Lower leg skin (tissue), 3 donors: ENCODE measurements at regions not wholly inside any gene's neighbourhood (a gene's known extent, or its start where the extent isn't known, plus 50 kb on each side); places are given as distances from the start of the nearest gene placed in this dataset.

Experiments used
- POLR2A ChIP-seq, 2 donors: fragments of 450-650 bp; IDR thresholded peaks; one replicate each; pipeline ENCODE4 v1.6.1; 2016 to 2017; ENCODE audit warnings: antibody characterized with exemption in 2 of 2, mild to moderate bottlenecking in 1 of 2, moderate library complexity in 1 of 2
- TF ChIP-seq, protein P1 (sequence below), 3 donors: fragments of 450-650 bp; IDR thresholded peaks; one replicate each; pipeline ENCODE4 v1.5.1; 2016; ENCODE audit warnings: antibody characterized with exemption in 3 of 3, mild to moderate bottlenecking in 3 of 3, moderate library complexity in 2 of 3

GRCh38 chr7:155882596-155882995, 70.3 kb upstream of the SHH start:
- TF ChIP-seq, protein P1, sequence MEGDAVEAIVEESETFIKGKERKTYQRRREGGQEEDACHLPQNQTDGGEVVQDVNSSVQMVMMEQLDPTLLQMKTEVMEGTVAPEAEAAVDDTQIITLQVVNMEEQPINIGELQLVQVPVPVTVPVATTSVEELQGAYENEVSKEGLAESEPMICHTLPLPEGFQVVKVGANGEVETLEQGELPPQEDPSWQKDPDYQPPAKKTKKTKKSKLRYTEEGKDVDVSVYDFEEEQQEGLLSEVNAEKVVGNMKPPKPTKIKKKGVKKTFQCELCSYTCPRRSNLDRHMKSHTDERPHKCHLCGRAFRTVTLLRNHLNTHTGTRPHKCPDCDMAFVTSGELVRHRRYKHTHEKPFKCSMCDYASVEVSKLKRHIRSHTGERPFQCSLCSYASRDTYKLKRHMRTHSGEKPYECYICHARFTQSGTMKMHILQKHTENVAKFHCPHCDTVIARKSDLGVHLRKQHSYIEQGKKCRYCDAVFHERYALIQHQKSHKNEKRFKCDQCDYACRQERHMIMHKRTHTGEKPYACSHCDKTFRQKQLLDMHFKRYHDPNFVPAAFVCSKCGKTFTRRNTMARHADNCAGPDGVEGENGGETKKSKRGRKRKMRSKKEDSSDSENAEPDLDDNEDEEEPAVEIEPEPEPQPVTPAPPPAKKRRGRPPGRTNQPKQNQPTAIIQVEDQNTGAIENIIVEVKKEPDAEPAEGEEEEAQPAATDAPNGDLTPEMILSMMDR (IDR thresholded peaks at IDR 0.05) = no peak
- no peak for TF ChIP-seq POLR2A (IDR thresholded peaks at IDR 0.05)
